NOMO-1 (cell line): ENCODE measurements at regions not wholly inside any gene's neighbourhood (a gene's known extent, or its start where the extent isn't known, plus 50 kb on each side); places are given as distances from the start of the nearest gene placed in this dataset.
A peak's percentile ranks its signal among the peaks of the same experiment; 100 is the strongest.

ENCODE experiments used
- DNase-seq, 2 experiments: peaks; one replicate each; lab custom pipeline; 2025; ENCODE audit not compliant: unreplicated experiment in 2 of 2; lab: John Stamatoyannopoulos, UW

DNA sequence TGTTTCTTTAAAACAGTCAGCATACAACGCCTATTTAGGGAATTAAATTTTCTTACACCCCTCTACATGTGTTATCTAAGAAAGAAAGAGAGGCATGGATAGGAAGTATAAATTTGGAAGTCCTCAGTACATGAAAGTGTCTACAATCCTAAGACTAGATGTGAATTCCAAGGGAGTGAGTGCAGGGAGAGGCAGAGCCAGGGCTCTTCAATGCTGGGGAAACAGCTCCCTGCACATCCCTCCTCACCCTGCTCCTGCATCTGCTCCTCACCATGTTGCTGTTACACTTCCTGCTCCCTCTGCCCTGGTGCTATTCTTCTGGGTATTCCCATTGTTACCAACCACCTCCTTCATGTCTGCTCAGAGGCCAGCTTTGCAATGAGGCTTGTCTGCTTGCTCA, 229.1 kb upstream of the AKR1E2 start:
- DNase-seq: no peak

DNA sequence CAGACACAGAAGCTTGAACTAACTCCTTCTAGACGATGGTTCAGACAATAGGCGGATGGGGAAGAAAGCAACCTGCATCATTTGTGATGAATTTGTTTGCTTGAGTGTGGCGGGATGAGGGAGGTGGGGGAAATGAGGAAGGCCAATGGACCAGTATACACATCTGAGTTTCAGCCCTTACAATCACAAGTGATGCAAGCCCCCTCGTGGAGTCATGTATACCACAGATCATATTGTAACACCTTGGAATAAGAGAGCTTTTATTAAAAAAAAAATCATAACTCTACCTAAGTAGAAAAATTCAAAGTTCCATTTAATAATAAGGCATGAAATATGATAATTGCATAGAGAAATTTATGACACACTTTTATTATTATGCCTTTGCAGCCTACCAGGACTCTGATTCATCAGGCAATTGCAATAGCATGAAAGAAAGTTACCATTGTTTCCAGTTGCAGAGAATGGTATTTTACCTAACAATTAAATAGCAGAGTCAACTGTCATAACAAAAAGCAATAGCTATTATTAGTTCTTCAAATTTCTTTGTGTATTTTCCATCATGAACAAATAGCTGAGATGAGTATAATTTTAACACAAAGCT, 230.2 kb upstream of the AKR1E2 start:
- no peak for DNase-seq

DNA sequence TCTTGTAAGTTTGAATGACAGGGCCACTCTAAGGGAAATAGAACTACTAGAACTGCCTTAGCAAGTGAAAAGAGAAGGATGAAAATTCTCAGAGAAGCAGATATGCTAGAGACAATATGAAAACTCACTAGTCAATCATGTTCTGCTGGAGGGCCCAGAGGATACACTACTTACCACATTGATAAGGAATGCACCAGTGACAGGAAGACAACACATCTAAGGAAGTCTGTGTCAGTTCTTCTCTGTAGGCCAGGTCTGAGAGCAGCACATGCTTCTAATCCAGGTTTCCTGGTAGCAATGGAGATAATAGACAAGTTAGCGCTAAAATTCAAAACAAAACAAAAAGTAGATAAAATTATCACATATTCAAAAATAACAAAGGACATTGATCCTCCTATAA, 235.2 kb upstream of the AKR1E2 start:
- DNase-seq: no peak

- no peak for DNase-seq
These were observed 237.2 kb upstream of the AKR1E2 start for GRCh38 chr10:4588824-4589223.

DNA sequence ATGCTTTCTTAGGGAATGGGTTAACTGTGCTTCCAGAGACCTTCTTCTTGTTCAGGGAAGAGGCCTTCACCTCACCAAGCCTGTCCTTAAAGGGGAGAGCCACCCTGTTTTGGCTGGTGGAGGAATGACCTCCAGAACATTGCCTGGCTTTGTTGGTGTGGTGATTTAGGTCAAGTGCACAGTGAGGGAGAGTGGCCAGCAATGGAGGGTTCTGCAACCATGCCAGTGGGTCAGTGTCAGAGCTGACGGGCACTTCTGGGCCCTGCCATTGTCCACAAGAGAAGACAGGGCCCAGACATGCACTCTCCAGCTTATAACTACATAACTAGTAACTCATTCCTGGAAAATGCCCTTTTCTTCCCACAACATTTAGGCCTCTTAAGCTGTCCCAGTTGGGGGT, 238.5 kb upstream of the AKR1E2 start:
- no peak for DNase-seq

- no peak for DNase-seq
These were observed 239.2 kb upstream of the AKR1E2 start for GRCh38 chr10:4586776-4587175.

DNA sequence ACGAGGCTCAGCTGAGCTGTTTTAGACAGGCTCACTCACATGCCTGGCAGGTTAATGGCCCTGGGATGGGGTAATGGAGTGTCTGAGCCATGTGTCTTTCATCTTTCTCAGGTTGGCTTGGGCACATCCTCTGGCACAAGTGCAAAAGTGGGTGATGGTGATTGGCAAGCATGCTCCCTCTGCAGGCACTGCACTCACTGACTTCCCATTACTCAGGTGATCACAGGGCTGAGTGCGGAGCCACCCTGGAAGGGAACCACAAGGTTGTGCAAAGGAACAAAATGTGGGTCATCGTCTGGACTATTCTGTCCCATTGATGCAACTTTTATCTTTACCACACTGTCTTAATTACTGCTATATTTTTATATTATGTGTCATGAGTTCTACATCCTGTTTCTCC, 244.1 kb upstream of the AKR1E2 start:
- DNase-seq: no peak

DNA sequence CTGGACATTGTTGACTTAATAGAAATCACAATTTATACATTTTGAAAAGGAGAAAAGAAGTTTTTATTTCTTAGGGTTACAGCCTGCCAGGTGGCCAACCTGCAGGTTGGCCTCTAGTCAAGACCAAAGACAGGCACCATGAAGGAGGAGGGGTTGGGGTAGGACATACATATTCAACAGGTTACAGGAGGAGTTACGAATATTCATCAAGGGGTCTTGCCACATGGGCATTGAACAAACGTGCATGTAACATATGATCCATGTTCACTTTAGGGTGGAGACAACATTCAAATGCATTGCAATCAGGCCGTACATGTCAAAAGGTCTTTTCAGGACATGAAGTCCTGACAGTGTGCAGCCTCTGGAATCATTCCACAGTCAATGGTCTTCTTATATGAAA, 246.2 kb upstream of the AKR1E2 start:
- DNase-seq: no peak

GRCh38 chr10:4576206-4576605, 249.8 kb upstream of the AKR1E2 start:
- DNase-seq: peak in 1 of 2 experiments; percentile 10

- DNase-seq: peak in 1 of 2 experiments; percentile 8
These were observed 256.9 kb upstream of the AKR1E2 start for GRCh38 chr10:4569151-4569550.

- no peak for DNase-seq
These were observed 257.3 kb upstream of the AKR1E2 start for GRCh38 chr10:4568731-4569130.

DNA sequence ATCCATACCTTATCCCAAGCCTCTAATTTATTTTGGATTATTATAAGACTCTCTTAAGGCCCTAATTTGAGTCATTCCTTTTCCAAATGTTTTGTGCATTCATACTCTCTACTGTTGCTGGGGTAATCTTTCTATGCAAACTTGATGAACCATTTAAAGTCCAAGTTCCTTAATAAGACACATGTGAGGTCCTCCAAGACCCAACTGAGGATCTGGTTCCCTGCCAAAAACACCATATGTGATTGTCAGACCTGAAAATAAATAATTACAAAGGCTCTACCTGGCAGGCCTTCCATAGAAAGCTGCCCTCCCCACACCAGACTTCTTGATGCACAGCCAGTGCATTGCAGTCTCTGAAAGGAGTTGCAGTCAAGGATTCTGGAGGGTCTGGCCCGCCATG, 257.9 kb upstream of the AKR1E2 start:
- DNase-seq: no peak

DNA sequence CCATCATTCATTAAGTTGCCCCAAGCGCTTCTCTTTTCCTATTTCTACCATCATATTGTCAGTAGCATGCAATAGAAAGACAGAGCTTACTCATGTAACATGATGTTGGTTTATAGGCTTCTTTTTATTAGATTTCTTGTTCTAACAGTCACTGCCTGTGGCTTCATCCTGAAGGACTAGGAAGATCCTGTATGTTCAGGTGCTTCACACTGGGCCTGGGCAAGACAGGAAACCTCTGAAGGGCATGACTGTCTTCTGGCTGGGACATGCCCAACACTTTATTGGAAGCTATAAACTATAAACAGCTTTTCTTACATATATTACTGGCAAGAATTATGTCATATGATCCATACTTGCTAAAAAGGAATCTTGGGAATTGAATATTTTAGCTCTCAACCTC, 258.4 kb upstream of the AKR1E2 start:
- DNase-seq: no peak

- no peak for DNase-seq
These were observed 260.0 kb upstream of the AKR1E2 start for GRCh38 chr10:4566011-4566410.

GRCh38 chr10:4561296-4561695, 264.7 kb upstream of the AKR1E2 start:
- no peak for DNase-seq

- no peak for DNase-seq
These were observed 268.5 kb upstream of the AKR1E2 start for GRCh38 chr10:4557469-4557868.

- no peak for DNase-seq
These were observed 269.5 kb upstream of the AKR1E2 start for GRCh38 chr10:4556527-4556926.

GRCh38 chr10:4555920-4556319, 270.1 kb upstream of the AKR1E2 start:
- no peak for DNase-seq

- no peak for DNase-seq
These were observed 276.8 kb upstream of the AKR1E2 start for GRCh38 chr10:4549139-4549653.

DNA sequence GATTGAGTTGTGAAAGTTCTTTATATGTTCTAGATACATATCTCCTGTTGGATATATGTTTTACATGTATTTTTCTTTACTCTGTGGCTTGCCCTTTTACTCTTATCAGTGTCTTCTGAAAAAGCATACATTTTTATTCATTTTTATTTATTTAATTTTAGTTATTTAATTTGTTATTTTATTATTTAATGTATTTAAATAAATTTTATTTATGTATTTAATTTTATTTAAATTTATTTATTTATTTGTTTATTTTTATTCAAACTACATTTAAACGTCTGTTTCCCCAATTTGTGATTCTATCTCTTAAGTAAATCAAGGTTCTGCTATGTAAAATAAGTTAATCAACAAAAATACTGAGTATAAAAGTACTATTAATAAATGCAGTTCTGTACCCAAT, 279.1 kb upstream of the AKR1E2 start:
- no peak for DNase-seq

DNA sequence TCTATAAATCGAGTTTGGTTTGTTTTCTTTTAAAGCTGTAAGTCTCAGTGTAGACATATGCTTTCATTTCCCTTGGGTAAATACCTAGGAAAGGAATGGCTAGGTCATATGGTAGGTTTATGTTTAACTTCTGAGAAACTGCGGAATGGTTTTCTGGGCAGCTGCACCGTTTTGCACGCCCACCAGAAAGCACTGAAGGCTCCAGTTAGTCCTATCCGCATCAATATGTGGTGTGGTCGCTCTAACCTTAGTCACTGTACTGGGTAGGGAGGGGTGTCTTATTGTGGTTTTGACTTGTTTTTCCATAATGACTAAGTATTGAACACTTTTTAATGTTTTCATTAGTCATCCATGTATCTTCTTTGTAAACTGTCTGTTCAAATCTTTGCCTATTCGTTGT, 279.5 kb upstream of the AKR1E2 start:
- no peak for DNase-seq

DNA sequence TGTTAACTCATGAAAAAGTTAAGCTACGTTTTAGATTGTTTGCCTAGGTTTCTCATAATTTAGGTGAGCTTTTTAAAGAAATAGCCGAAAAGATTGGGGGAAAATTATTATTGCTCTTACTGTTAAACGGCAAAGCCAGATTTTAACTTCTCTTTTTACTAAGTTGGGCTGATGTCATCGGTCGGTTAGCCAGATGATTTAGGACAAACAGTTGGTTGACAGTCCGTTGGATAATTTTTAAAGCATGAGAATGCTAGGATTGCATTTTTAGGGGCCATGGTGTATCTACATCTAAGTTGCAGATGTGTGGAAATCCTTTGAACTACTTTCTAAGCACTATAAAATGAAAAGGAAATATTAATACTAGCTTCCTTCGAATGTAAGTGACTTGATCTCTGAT, 280.9 kb upstream of the AKR1E2 start:
- peak; percentile 54 to 83 for DNase-seq

- no peak for DNase-seq
These were observed 282.0 kb upstream of the AKR1E2 start for GRCh38 chr10:4543938-4544533.
